GM23338 (cell line): ENCODE measurements at regions not wholly inside any gene's neighbourhood (a gene's known extent, or its start where the extent isn't known, plus 50 kb on each side); places are given as distances from the start of the nearest gene placed in this dataset.

ENCODE experiments used
- ATAC-seq: fragments of 200-7000 bp; cut with Tn5 transposase; 3 replicates; pipeline ENCODE4 v1.9.1; 2020
- DNase-seq: peaks from one replicate; pipeline ENCODE4 v3.0.0-alpha.2; 2015; ENCODE audit warnings: low spot score
- H2AFZ ChIP-seq: fragments of 200-600 bp; sonication (generic); 2 replicates; pipeline ENCODE4 v1.8.0; 2016; ENCODE audit warnings: antibody characterized with exemption, mild to moderate bottlenecking, moderate library complexity
- H3F3A ChIP-seq: fragments of 200-600 bp; sonication (generic); replicated peaks from 2 replicates; pipeline ENCODE4 v1.8.0; 2017; ENCODE audit warnings: antibody characterized with exemption, mixed run types, low read depth
- H3K27ac ChIP-seq: fragments of 200-600 bp; sonication (generic); 2 replicates; pipeline ENCODE4 v1.6.1; 2016; ENCODE audit warnings: low read depth
- H3K27me3 ChIP-seq: fragments of 200-600 bp; sonication (generic); 2 replicates; pipeline ENCODE4 v1.8.0; 2016; ENCODE audit warnings: mild to moderate bottlenecking, mixed run types, moderate library complexity; ENCODE audit not compliant: insufficient read depth
- H3K36me3 ChIP-seq: fragments of 200-600 bp; sonication (generic); 2 replicates; pipeline ENCODE4 v1.8.0; 2016; ENCODE audit warnings: mild to moderate bottlenecking; ENCODE audit not compliant: insufficient read depth
- H3K4me1 ChIP-seq: fragments of 200-600 bp; sonication (generic); 2 replicates; pipeline ENCODE4 v1.8.0; 2016; ENCODE audit warnings: mild to moderate bottlenecking, moderate library complexity; ENCODE audit not compliant: insufficient read depth
- H3K4me2 ChIP-seq: fragments of 200-600 bp; sonication (generic); 2 replicates; pipeline ENCODE4 v1.7.1; 2017; ENCODE audit warnings: mixed run types
- H3K4me3 ChIP-seq: fragments of 200-600 bp; sonication (generic); 2 replicates; pipeline ENCODE4 v1.6.1; 2016; ENCODE audit warnings: mixed run types
- H3K79me2 ChIP-seq: fragments of 200-600 bp; sonication (generic); replicated peaks from 2 replicates; pipeline ENCODE4 v1.8.0; 2017; ENCODE audit warnings: mild to moderate bottlenecking; ENCODE audit not compliant: insufficient read depth
- H3K9me2 ChIP-seq: fragments of 200-600 bp; sonication (generic); 2 replicates; pipeline ENCODE4 v1.8.0; 2017; ENCODE audit not compliant: insufficient read depth
- H4K20me1 ChIP-seq: fragments of 200-600 bp; sonication (generic); replicated peaks from 2 replicates; pipeline ENCODE4 v1.8.0; 2017; ENCODE audit warnings: mild to moderate bottlenecking; ENCODE audit not compliant: insufficient read depth
- H3K27ac Mint-ChIP-seq: 2 replicates; pipeline ENCODE4 v1.8.0; 2020; ENCODE audit warnings: inconsistent platforms, mild to moderate bottlenecking, moderate library complexity, mixed read lengths
- H3K27me3 Mint-ChIP-seq: 3 replicates; pipeline ENCODE4 v1.8.0; 2022; ENCODE audit warnings: low read depth, mild to moderate bottlenecking, moderate library complexity, mixed read lengths, inconsistent platforms; ENCODE audit not compliant: insufficient read depth, poor library complexity
- H3K36me3 Mint-ChIP-seq: 3 replicates; pipeline ENCODE4 v1.8.0; 2021; ENCODE audit warnings: low read depth, mild to moderate bottlenecking, inconsistent platforms, moderate library complexity, mixed read lengths
- H3K4me1 Mint-ChIP-seq: 3 replicates; pipeline ENCODE4 v1.8.0; 2020; ENCODE audit warnings: mild to moderate bottlenecking, inconsistent platforms, mixed read lengths
- H3K4me3 Mint-ChIP-seq: 3 replicates; pipeline ENCODE4 v1.8.0; 2021; ENCODE audit warnings: moderate library complexity, mild to moderate bottlenecking, inconsistent platforms, mixed read lengths
- H3K9me3 Mint-ChIP-seq: 3 replicates; pipeline ENCODE4 v1.8.0; 2020; ENCODE audit warnings: moderate library complexity, mild to moderate bottlenecking, inconsistent platforms, mixed read lengths
- CREB1 ChIP-seq: fragments of 250-450 bp; sonication (Bioruptor Pico); IDR thresholded peaks from 2 replicates; pipeline ENCODE4 v1.5.0; 2020; ENCODE audit warnings: low read depth, mild to moderate bottlenecking, moderate library complexity
- EZH2 ChIP-seq: fragments of 200-600 bp; sonication (generic); IDR thresholded peaks from one replicate; pipeline ENCODE4 v1.8.0; 2017; ENCODE audit warnings: antibody characterized with exemption, mild to moderate bottlenecking, low read depth; ENCODE audit not compliant: unreplicated experiment
- JUNB ChIP-seq: IDR thresholded peaks from one replicate; pipeline ENCODE4 v1.6.1; 2016; ENCODE audit warnings: antibody characterized with exemption; ENCODE audit not compliant: unreplicated experiment
- REST ChIP-seq: IDR thresholded peaks from one replicate; pipeline ENCODE4 v1.6.1; 2018; ENCODE audit warnings: antibody characterized with exemption; ENCODE audit not compliant: unreplicated experiment
- STAT1 ChIP-seq: IDR thresholded peaks from one replicate; pipeline ENCODE4 v1.6.1; 2016; ENCODE audit warnings: antibody characterized with exemption; ENCODE audit not compliant: unreplicated experiment
- ZNF331 ChIP-seq: fragments of 250-450 bp; sonication (Bioruptor Pico); IDR thresholded peaks from 2 replicates; pipeline ENCODE4 v1.5.0; 2020; ENCODE audit warnings: low read depth, mild to moderate bottlenecking, moderate library complexity
- ZNF462 ChIP-seq: fragments of 250-450 bp; sonication (Bioruptor Pico); IDR thresholded peaks from 2 replicates; pipeline ENCODE4 v1.5.0; 2020; ENCODE audit warnings: mild to moderate bottlenecking, moderate library complexity

- H3K36me3 Mint-ChIP-seq, result no peaks in the 10 kb centered on the region
- Histone ChIP-seq H4K20me1 (no peaks in the 10 kb centered on the region), H3K27ac (no peak overlapping the region), H3K4me2 (no peak overlapping the region), H3K79me2 (no peaks in the 10 kb centered on the region), H3K4me1 (no peaks in the 10 kb centered on the region), H3K9me2 (no peaks in the 10 kb centered on the region; the same call in 1 of the 2 replicates), H2AFZ (no peak overlapping the region), H3K36me3 (no peaks in the 10 kb centered on the region), H3F3A (no peaks in the 10 kb centered on the region), H3K27me3 (no peaks in the 10 kb centered on the region), H3K4me3 (no peak overlapping the region)
- H3K27me3 Mint-ChIP-seq, result no peaks in the 10 kb centered on the region
- no peaks in the 10 kb centered on the region for H3K9me3 Mint-ChIP-seq
- no peaks in the 10 kb centered on the region for H3K4me1 Mint-ChIP-seq
- DNase-seq, result no peak
- no peak overlapping the region for H3K27ac Mint-ChIP-seq
- no peak overlapping the region for H3K4me3 Mint-ChIP-seq
- ATAC-seq, result no peak
- TF ChIP-seq EZH2, result no peak
- no peak for TF ChIP-seq REST
- no peak for TF ChIP-seq STAT1
Observed at GRCh38 chr18:54043484-54044251, 180.8 kb downstream of the MBD2 start.

DNA sequence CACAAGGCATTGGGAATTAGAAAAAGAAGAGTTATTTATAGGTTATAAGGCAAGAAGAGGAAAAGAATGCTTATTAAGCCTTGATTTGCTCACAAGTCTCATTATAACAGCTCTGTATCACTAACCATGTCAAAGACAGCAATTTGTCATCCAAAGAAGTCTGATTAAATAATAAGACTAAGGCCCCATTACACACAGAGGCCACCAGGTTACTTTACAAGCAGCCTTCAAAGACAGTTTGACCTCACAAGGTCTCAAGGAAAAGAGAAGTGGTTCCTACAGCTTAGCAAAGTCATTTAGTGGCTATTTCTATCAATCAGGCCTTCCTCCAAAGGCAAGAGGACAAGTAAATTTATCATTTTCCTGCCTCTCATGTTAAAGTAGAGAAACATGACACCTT is 188.5 kb downstream of the MBD2 start:
- Mint-ChIP-seq H3K4me3 (no peak overlapping the region), H3K4me1 (no peaks in the 10 kb centered on the region), H3K9me3 (no peaks in the 10 kb centered on the region; the same call in 2 of the 3 replicates), H3K36me3 (no peaks in the 10 kb centered on the region), H3K27ac (no peak overlapping the region), H3K27me3 (no peaks in the 10 kb centered on the region)
- H3K4me1 ChIP-seq, result no peaks in the 10 kb centered on the region
- H2AFZ ChIP-seq, result peak overlapping the region; percentile 38; the same call in 1 of the 2 replicates
- H3K4me2 ChIP-seq, result no peak overlapping the region
- H3K9me2 ChIP-seq, result peaks cover 4% of the 10 kb centered on the region
- H3F3A ChIP-seq, result no peaks in the 10 kb centered on the region
- DNase-seq, result no peak
- no peaks in the 10 kb centered on the region for H3K79me2 ChIP-seq
- no peak for ATAC-seq
- no peak overlapping the region for H3K4me3 ChIP-seq
- H3K27ac ChIP-seq, result no peak overlapping the region
- no peaks in the 10 kb centered on the region for H4K20me1 ChIP-seq
- no peaks in the 10 kb centered on the region for H3K36me3 ChIP-seq
- H3K27me3 ChIP-seq, result no peaks in the 10 kb centered on the region
- TF ChIP-seq ZNF331 (CRISPR knock-in tag) (no peak), REST (no peak), ZNF462 (CRISPR knock-in tag) (no peak), CREB1 (CRISPR knock-in tag) (no peak), JUNB (no peak), STAT1 (no peak)
